ENCODE measurements at regions not wholly inside any gene's neighbourhood (a gene's known extent, or its start where the extent isn't known, plus 50 kb on each side); places are given as distances from the start of the nearest gene placed in this dataset.
"Not testable (repeated sequence)": the region's sequence is repeated elsewhere in the genome, so short reads cannot be mapped to it uniquely, and the experiment has no call there.

DNA sequence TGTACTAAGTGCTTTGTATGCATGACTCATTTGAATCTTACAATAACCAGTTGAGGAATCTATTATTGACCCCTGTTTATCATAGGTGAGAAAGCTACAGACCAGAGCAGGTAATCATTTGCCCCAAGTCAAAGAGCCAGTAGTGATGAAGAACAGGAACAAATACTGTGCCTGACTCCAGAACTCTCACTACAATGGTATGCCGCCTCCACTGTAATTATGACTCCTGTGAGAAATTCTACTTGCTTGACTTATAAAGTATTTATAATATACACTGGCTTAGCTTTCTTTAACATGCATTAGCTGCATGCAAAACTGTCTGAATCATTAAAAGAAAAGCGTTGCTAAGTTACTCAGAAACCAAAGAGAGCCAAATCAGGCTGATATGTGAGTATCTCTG lies 92.6 kb downstream of the ZNF281 start:
- DNase-seq (ENCODE audit: low read depth), result no peak

DNA sequence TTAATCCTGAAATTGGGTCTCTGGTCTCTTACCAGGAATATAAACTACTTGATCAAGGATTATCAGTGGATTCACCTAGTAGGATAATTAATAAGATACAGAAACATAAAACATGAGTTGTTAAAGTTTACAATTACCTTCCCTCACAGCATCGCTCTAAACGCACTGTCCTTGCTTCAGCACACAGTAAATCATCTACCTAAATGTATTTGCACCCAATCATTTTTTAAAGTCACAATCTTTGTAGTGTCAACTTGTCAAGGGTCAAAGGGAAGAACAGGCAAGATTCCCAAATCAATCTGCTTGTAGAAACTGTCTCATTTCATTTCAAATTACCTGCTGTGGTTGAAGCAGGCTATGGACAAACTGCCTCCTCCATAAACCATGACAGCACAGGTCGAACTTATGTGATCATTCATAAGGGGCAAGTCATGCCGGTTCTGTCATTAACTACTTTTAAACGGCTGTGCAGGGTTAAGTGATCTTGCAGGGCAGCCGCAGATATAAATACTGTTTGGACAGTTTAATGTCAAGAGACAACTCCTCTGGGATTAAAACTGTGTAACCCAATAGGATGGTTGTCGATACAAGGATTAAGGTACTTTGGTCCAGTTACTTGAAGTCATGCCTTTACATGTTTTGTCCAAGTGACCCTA lies 93.6 kb downstream of the ZNF281 start:
- DNase-seq (ENCODE audit: low read depth), result no peak

- DNase-seq (ENCODE audit: low read depth), result no peak
Measured at GRCh38 chr1:200314085-200314750, 95.6 kb downstream of the ZNF281 start.

GRCh38 chr1:200311256-200311655 lies 98.6 kb downstream of the ZNF281 start:
- no peak for DNase-seq (ENCODE audit: low read depth)

DNA sequence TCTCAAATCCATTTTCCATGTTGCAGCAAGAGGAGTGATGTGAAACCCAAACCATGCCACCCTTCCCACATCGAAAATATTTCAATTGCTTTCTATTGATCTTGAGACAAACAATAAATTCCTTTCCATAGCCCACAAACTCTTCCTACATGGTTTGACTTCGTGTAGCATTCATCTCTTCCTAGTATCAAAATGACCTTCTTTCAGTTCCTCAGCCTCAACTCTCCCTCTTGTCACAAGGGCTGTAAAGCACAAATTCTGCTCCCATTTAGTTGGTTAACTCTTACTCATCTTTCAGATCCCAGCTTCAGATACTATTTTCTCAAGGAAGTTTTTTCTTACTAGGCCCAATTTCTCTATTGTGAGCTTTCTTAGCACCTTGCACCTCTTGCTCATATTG lies 99.0 kb downstream of the ZNF281 start:
- no peak for DNase-seq (ENCODE audit: low read depth)

GRCh38 chr1:200307755-200308066 lies 102.1 kb downstream of the ZNF281 start:
- DNase-seq (ENCODE audit: low read depth), result no peak

DNA sequence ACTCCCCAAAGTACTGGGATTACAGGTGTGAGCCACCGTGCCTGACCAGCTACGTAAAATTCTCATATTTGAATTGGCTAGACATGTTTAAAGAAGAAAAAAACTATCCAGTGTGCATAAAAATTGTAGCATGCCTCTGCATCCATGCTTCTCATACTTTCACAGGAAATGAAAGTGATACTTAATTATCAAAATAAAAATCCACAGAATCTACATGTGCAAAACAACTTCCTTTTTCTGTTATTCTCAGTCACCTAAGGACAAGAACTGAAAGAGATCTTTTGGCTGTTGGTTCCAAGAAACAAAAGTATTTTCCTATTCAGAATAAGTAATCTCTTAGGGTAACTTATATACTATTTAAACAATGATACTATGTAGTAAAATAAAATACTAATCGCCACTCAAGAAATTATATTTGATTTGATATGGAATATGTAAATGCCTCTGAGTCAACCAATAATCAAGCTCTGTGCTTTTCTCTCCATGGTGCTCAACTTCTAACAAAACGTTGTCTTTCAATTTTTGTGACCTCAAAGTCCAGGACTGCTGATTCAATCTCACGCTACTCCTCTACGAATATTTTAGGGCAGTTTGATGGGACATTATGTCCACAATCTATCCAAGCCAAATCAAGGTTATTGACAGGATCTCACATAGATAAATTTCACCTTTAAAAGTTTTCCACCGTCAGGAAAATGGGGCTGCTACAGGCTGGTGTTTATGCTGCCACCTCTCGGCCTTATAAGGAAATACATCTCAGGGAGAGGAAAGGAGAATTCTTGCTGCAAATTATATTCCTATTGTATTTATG lies 102.7 kb downstream of the ZNF281 start:
- DNase-seq (ENCODE audit: low read depth), result no peak

- DNase-seq (ENCODE audit: low read depth), result no peak
Measured at GRCh38 chr1:200305806-200306205, 104.0 kb downstream of the ZNF281 start.

DNA sequence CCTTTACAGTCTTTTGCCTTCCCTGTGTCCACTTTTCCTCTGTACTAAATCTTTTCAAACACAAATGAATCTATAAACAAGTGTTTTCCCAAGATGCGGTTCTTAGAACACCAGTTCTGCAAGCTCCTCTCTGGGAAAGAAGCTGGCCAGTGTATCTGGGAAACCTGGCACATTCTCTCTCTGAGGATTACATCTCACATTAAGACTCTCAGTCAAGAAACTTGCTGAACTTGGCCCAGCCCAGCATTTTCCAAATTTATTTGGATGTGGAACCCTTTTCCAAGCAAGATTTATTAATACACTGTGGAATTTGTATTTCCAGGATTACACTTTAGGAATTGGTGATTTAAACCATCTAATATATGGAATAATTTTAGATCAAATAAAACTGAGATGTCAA lies 105.7 kb downstream of the ZNF281 start:
- DNase-seq (ENCODE audit: low read depth), result no peak

DNA sequence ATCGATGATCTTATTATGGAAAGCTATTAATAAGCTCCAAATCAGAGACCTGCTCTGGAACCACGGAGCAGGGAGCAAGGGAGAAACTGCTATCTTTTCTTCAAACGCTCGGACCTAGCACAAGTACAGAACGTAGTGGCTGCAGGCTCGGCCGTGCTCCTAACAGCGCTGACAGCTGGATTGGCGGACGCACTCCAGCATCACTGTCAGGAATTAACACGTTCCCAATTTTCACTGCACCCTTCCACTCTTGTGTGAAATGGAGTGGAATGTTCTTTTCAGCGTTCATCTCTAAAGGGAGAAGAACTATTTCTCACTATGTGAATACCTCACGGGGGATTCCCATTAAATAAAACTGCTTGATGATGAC lies 106.9 kb downstream of the ZNF281 start:
- no peak for DNase-seq (ENCODE audit: low read depth)

DNA sequence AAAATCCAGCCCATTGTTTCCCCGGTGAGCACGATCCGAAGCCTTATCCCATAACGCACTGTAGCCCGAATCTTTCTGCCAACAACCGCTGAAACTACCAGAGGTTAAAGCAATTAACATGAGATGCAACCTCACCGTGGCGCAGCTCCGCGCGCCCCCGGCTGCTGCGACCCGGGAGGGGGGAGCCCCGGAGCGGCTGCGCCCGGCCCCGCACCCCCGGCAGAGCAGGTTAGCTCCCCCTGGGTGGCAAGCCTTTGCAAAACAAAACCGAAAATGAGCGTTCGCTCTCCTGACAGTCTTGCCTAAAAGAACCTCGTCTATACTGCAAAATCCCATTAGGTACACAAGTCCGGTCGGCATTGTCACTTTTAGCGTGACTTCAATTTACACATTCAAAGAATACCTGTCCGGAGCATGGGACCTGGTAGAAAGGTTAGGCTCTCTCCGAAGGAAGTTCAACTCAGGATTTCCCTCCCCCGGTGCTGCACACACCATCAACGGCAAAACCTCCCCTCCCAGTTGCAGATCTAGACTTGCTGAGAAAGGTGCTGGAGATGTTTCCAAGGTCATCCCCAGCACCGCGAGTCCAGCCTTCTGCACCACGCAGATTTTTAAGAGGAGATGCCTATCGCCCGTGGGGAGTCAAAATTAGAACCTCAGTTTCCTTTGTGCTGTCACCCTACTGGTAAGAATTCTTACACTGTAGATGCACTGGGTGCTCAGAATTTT lies 107.5 kb downstream of the ZNF281 start:
- DNase-seq (ENCODE audit: low read depth), result no peak

GRCh38 chr1:200301152-200301551 lies 108.7 kb downstream of the ZNF281 start:
- DNase-seq (ENCODE audit: low read depth), result no peak

- no peak for DNase-seq (ENCODE audit: low read depth)
Measured at GRCh38 chr1:200299571-200299970, 110.3 kb downstream of the ZNF281 start.

- DNase-seq (ENCODE audit: low read depth), result no peak
Measured at GRCh38 chr1:200298242-200298641, 111.6 kb downstream of the ZNF281 start.

DNA sequence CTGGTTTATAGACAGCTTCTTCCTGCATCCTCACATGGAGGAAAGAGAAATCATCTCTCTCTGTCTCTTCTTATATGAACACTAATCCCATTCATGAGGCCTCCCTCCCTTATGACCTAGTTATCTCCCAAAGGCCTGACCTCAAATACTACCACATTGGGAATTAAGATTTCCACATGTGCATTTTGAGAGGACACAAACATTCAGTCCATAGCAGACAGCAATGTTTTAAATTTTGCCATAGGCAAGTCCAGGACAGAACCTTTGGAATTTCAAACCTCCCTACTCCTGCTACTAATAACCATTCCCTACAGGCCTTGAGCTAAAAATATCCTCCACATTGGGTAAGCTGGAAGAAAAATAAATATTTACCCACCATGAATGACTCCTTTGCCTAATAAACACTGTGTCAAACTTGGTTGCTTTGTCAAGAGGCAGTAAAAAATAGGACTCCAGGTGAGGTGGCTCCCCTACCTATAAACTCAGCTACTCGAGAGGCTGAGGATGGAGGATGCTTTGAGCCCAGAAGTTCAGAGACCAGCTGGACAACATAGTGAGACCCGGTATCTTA lies 113.7 kb downstream of the ZNF281 start:
- no peak for DNase-seq (ENCODE audit: low read depth)

GRCh38 chr1:200294241-200294640 lies 115.6 kb downstream of the ZNF281 start:
- DNase-seq (ENCODE audit: low read depth), result no peak

DNA sequence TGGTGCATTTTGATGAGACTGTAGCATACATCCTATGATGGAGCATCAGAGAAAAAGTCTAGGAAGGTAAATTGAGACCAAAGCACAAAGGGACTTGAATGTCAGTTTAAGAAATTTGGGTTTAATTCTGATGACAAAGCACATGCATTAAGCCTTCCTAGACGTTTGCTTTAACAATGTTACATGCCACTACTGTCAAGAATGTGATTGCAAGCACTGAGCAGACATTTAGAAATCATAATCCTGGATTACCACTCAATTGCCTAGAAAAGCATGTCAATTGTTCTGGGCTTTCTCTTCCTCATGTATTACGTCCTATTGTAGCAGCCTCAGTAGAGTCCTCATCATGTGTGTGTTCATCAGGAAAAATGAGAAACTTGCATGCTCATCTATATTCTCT lies 117.1 kb downstream of the ZNF281 start:
- no peak for DNase-seq (ENCODE audit: low read depth)

DNA sequence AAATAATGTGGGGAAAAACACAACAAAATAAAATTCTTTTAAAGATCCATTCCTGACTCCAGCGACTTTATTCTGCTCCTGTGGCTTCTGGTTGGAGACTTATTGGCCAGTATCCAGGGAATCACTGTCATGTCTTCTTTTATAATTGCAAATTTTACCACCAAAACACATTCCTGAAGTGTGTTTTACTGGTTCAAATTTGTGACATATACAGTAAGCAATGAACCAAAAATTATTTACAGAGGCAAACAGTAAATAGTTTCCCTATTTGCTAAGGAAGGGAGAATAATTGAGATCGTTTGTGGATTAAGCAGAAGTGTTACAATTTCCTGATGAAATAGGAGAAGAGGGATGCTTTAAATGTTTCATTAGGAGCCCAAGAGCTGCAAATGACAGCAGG lies 118.7 kb downstream of the ZNF281 start:
- DNase-seq (ENCODE audit: low read depth), result no peak

GRCh38 chr1:200290010-200290685 lies 119.7 kb downstream of the ZNF281 start:
- no peak for DNase-seq (ENCODE audit: low read depth)

- DNase-seq (ENCODE audit: low read depth), result no peak
Measured at GRCh38 chr1:200288226-200288625, 121.6 kb downstream of the ZNF281 start.

DNA sequence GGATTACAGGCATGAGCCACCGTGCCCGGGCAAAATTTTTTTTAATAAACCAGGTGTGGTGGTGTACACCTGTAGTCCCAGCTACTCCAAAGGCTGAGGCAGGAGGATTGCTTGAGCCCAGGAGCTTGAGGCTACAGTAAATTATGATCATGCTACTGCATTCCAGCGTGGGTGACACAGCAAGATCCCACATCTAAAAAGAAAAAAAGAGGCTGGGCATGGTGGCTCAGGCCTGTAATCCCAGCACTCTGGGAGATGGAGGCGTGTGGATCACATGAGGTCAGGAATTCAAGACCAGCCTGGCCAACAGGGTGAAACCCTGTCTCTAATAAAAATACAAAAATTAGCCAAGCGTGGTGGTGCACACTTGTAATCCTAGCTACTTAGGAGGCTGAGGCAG lies 125.6 kb downstream of the ZNF281 start:
- not testable (repeated sequence) for DNase-seq (ENCODE audit: low read depth)
